H9 (cell line): ENCODE measurements at regions not wholly inside any gene's neighbourhood (a gene's known extent, or its start where the extent isn't known, plus 50 kb on each side); places are given as distances from the start of the nearest gene placed in this dataset.

Experiments used
- DNase-seq: peaks from one replicate; pipeline ENCODE4 v3.0.0-alpha.2; 2017
- H2AFZ ChIP-seq: one replicate; pipeline ENCODE4 v1.6.1; 2013; ENCODE audit warnings: mild to moderate bottlenecking, low read length, control low read depth, moderate library complexity
- H2AK5ac ChIP-seq: 2 replicates; pipeline ENCODE4 v1.6.1; 2013; ENCODE audit warnings: low read length, control low read depth, mixed read lengths; ENCODE audit not compliant: insufficient read length
- H2BK120ac ChIP-seq: one replicate; pipeline ENCODE4 v1.6.1; 2013; ENCODE audit warnings: low read depth, mild to moderate bottlenecking, low read length, control low read depth, inconsistent platforms; ENCODE audit not compliant: poor library complexity, severe bottlenecking
- H2BK12ac ChIP-seq: 2 replicates; pipeline ENCODE4 v1.6.1; 2013; ENCODE audit warnings: low read length, control low read depth, mixed read lengths, low read depth; ENCODE audit not compliant: insufficient read length
- H2BK15ac ChIP-seq: 2 replicates; pipeline ENCODE4 v1.6.1; 2013; ENCODE audit warnings: low read depth, low read length, control low read depth
- H2BK20ac ChIP-seq: one replicate; pipeline ENCODE4 v1.6.1; 2013; ENCODE audit warnings: low read depth, mild to moderate bottlenecking, low read length, control low read depth, inconsistent platforms; ENCODE audit not compliant: poor library complexity, severe bottlenecking
- H2BK5ac ChIP-seq: 2 replicates; pipeline ENCODE4 v1.6.1; 2013; ENCODE audit warnings: low read length, control low read depth, mixed read lengths; ENCODE audit not compliant: insufficient read length
- H3K14ac ChIP-seq: 2 replicates; pipeline ENCODE4 v1.6.1; 2013; ENCODE audit warnings: low read length, control low read depth; ENCODE audit not compliant: insufficient read depth
- H3K18ac ChIP-seq: 2 replicates; pipeline ENCODE4 v1.6.1; 2013; ENCODE audit warnings: low read depth, mild to moderate bottlenecking, mixed read lengths, low read length, control low read depth; ENCODE audit not compliant: insufficient read length
- H3K23ac ChIP-seq: 2 replicates; pipeline ENCODE4 v1.6.1; 2013; ENCODE audit warnings: low read length, control low read depth, mixed read lengths, low read depth; ENCODE audit not compliant: insufficient read length
- H3K23me2 ChIP-seq: 2 replicates; pipeline ENCODE4 v1.6.1; 2013; ENCODE audit warnings: low read depth, mild to moderate bottlenecking, mixed read lengths, low read length, control low read depth; ENCODE audit not compliant: insufficient read length, poor library complexity, severe bottlenecking
- H3K27ac ChIP-seq: 2 replicates; pipeline ENCODE4 v1.5.1; 2013; ENCODE audit warnings: low read length, control low read depth, mixed read lengths, low read depth; ENCODE audit not compliant: insufficient read length
- H3K27me3 ChIP-seq: 2 replicates; pipeline ENCODE4 v1.6.1; 2013; ENCODE audit warnings: low read length, control low read depth, inconsistent platforms; ENCODE audit not compliant: insufficient read depth
- H3K4ac ChIP-seq: 2 replicates; pipeline ENCODE4 v1.6.1; 2013; ENCODE audit warnings: low read depth, mild to moderate bottlenecking, control low read depth, inconsistent platforms, low read length, moderate library complexity
- H3K4me1 ChIP-seq: 2 replicates; pipeline ENCODE4 v1.6.1; 2013; ENCODE audit warnings: low read length, control low read depth, inconsistent platforms; ENCODE audit not compliant: insufficient read depth
- H3K4me2 ChIP-seq: 2 replicates; pipeline ENCODE4 v1.6.1; 2013; ENCODE audit warnings: low read length, control low read depth, mixed read lengths; ENCODE audit not compliant: insufficient read length, insufficient read depth
- H3K56ac ChIP-seq: 2 replicates; pipeline ENCODE4 v1.6.1; 2013; ENCODE audit warnings: low read depth, mild to moderate bottlenecking, mixed read lengths, low read length, control low read depth; ENCODE audit not compliant: insufficient read length
- H3K79me1 ChIP-seq: 2 replicates; pipeline ENCODE4 v1.6.1; 2013; ENCODE audit warnings: low read depth, mild to moderate bottlenecking, moderate library complexity, low read length, control low read depth, inconsistent platforms; ENCODE audit not compliant: insufficient read depth, poor library complexity, severe bottlenecking
- H3K79me2 ChIP-seq: 2 replicates; pipeline ENCODE4 v1.6.1; 2013; ENCODE audit warnings: low read length, control low read depth, inconsistent platforms; ENCODE audit not compliant: insufficient read depth
- H3K9ac ChIP-seq: 2 replicates; pipeline ENCODE4 v1.6.1; 2013; ENCODE audit warnings: low read length, control low read depth, mixed read lengths; ENCODE audit not compliant: insufficient read length; ENCODE audit errors: extremely low read depth
- H3K9me3 ChIP-seq: one replicate; pipeline ENCODE4 v1.6.1; 2013; ENCODE audit warnings: low read depth, low read length, inconsistent platforms; ENCODE audit not compliant: control insufficient read depth
- H3T11ph ChIP-seq: one replicate; pipeline ENCODE4 v1.6.1; 2013; ENCODE audit warnings: mild to moderate bottlenecking, low read length, control low read depth, inconsistent platforms
- H4K20me1 ChIP-seq: one replicate; pipeline ENCODE4 v1.6.1; 2013; ENCODE audit not compliant: control insufficient read depth, insufficient read length, insufficient read depth
- H4K5ac ChIP-seq: 2 replicates; pipeline ENCODE4 v1.6.1; 2013; ENCODE audit warnings: low read depth, mild to moderate bottlenecking, mixed read lengths, low read length, control low read depth; ENCODE audit not compliant: insufficient read length
- H4K8ac ChIP-seq: replicated peaks from 2 replicates; pipeline ENCODE4 v1.6.1; 2013; ENCODE audit warnings: low read length, control low read depth, mixed read lengths, low read depth; ENCODE audit not compliant: insufficient read length
- H4K91ac ChIP-seq: 2 replicates; pipeline ENCODE4 v1.6.1; 2013; ENCODE audit warnings: low read depth, mild to moderate bottlenecking, moderate library complexity, mixed read lengths, low read length, control low read depth; ENCODE audit not compliant: insufficient read length
- H3K27ac Mint-ChIP-seq, 3 experiments: 2 replicates in 2 of 3; 3 replicates in 1 of 3; pipeline ENCODE4 v1.8.0; 2020 to 2021; ENCODE audit warnings: mixed read lengths in 3 of 3, mild to moderate bottlenecking in 1 of 3, moderate library complexity in 1 of 3
- H3K27me3 Mint-ChIP-seq: 2 replicates; pipeline ENCODE4 v1.8.0; 2021; ENCODE audit warnings: low read depth, mild to moderate bottlenecking, moderate library complexity, mixed read lengths
- H3K36me3 Mint-ChIP-seq, 3 experiments: 2 replicates in 2 of 3; 3 replicates in 1 of 3; pipeline ENCODE4 v1.8.0; 2020 to 2021; ENCODE audit warnings: low read depth in 3 of 3, mixed read lengths in 3 of 3; ENCODE audit not compliant: insufficient read depth in 1 of 3
- H3K4me1 Mint-ChIP-seq, 2 experiments: 2 replicates each; pipeline ENCODE4 v1.8.0; 2020; ENCODE audit warnings: mixed read lengths in 2 of 2
- H3K4me3 Mint-ChIP-seq, 2 experiments: 2 replicates in 1 of 2; 3 replicates in 1 of 2; pipeline ENCODE4 v1.8.0; 2020 to 2021; ENCODE audit warnings: mild to moderate bottlenecking in 2 of 2, mixed read lengths in 2 of 2, moderate library complexity in 1 of 2
- H3K9me3 Mint-ChIP-seq, 2 experiments: 2 replicates in 1 of 2; 3 replicates in 1 of 2; pipeline ENCODE4 v1.8.0; 2020; ENCODE audit warnings: mild to moderate bottlenecking in 2 of 2, mixed read lengths in 2 of 2, moderate library complexity in 1 of 2
- WGBS: extraction: QIAGEN DNeasy Blood & Tissue Kit; methylation state at CpG from one replicate; pipeline ENCODE4 v1.1.7; 2013; ENCODE audit warnings: missing lambda C conversion rate, low lambda C conversion rate, mixed read lengths; ENCODE audit not compliant: insufficient read length; ENCODE audit errors: extremely low coverage; 5-methylcytosine and 5-hydroxymethylcytosine counted together
- TF ChIP-seq, protein P1 (sequence below): fragments of 200-600 bp; sonication (generic); conservative IDR thresholded peaks from 3 replicates; pipeline ENCODE4 v1.8.0; 2021; ENCODE audit warnings: antibody characterized with exemption, mild to moderate bottlenecking

DNA sequence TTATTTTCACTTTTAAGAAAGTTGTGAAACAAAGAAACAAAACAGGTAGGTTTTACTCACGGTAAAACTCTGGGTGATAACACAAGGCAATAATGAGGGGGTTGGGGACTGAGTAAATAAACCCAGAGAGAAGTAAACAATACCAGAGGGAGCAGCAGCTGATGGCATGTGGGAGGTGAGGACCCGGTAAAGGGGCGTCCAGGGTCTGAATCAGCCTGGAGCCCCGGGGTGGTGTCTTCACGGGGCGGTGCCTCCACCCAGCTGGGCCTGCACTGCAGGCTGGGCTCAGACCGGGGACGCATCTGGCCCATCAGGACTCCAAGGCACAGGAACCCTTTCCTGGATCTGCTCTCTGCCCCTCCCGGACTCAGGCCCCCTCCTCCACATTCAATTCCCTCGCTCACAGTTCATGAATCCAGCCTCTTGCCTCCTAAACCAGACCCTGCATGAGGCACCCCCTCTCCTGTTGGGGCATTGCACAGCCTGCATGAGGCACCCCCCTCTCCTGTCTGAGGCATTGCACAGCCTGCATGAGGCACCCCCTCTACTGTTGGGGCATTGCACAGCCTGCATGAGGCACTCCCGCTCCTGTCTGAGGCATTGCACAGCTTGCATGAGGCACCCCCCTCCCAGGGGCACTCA lies 73.9 kb upstream of the MFGE8 start:
- peaks cover 5 to 8% of the 10 kb centered on the region in 2 experiments; a peak in 4 of 5 replicates for H3K9me3 Mint-ChIP-seq
- Histone ChIP-seq H2BK15ac (no peak overlapping the region), H3K23ac (no peak overlapping the region), H3K4ac (peak overlapping the region; percentile 10), H3T11ph (no peak overlapping the region), H3K9ac (no peak overlapping the region), H4K91ac (peak overlapping the region; percentile 59), H3K4me1 (peaks cover 9% of the 10 kb centered on the region; the same call in 1 of the 2 replicates), H2AFZ (no peak overlapping the region), H2BK5ac (peak overlapping the region; percentile 81), H2BK12ac (peak overlapping the region; percentile 26), H3K14ac (peak overlapping the region; percentile 78), H2BK20ac (no peak overlapping the region), H3K79me1 (no peaks in the 10 kb centered on the region), H2AK5ac (no peak overlapping the region), H3K23me2 (no peaks in the 10 kb centered on the region), H3K18ac (peak overlapping the region; percentile 77), H4K5ac (peak overlapping the region; percentile 11), H4K20me1 (no peaks in the 10 kb centered on the region), H3K27ac (peak overlapping the region; percentile 80), H3K79me2 (no peaks in the 10 kb centered on the region), H3K4me2 (no peak overlapping the region), H4K8ac (no peak overlapping the region), H2BK120ac (peak overlapping the region; percentile 24), H3K9me3 (no peaks in the 10 kb centered on the region), H3K56ac (no peak overlapping the region), H3K27me3 (no peaks in the 10 kb centered on the region)
- peak overlapping the region; percentile 94 to 97 (median 97) for H3K27ac Mint-ChIP-seq
- H3K4me1 Mint-ChIP-seq: peaks cover 78 to 87% of the 10 kb centered on the region in 2 experiments
- H3K4me3 Mint-ChIP-seq: peak overlapping the region; percentile 34 to 70
- H3K27me3 Mint-ChIP-seq: no peaks in the 10 kb centered on the region; the same call in 1 of the 2 replicates
- WGBS: no CpG with 5 or more reads among the region's 11 CpGs
- TF ChIP-seq, protein P1, sequence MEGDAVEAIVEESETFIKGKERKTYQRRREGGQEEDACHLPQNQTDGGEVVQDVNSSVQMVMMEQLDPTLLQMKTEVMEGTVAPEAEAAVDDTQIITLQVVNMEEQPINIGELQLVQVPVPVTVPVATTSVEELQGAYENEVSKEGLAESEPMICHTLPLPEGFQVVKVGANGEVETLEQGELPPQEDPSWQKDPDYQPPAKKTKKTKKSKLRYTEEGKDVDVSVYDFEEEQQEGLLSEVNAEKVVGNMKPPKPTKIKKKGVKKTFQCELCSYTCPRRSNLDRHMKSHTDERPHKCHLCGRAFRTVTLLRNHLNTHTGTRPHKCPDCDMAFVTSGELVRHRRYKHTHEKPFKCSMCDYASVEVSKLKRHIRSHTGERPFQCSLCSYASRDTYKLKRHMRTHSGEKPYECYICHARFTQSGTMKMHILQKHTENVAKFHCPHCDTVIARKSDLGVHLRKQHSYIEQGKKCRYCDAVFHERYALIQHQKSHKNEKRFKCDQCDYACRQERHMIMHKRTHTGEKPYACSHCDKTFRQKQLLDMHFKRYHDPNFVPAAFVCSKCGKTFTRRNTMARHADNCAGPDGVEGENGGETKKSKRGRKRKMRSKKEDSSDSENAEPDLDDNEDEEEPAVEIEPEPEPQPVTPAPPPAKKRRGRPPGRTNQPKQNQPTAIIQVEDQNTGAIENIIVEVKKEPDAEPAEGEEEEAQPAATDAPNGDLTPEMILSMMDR: peak; percentile 55; the same call in 2 of the 3 replicates
- peaks cover 0 to 11% (median 8%) of the 10 kb centered on the region in 3 experiments; a peak in 4 of 7 replicates for H3K36me3 Mint-ChIP-seq
- no peak for DNase-seq
